ENCODE measurements at regions not wholly inside any gene's neighbourhood (a gene's known extent, or its start where the extent isn't known, plus 50 kb on each side); places are given as distances from the start of the nearest gene placed in this dataset.

DNA sequence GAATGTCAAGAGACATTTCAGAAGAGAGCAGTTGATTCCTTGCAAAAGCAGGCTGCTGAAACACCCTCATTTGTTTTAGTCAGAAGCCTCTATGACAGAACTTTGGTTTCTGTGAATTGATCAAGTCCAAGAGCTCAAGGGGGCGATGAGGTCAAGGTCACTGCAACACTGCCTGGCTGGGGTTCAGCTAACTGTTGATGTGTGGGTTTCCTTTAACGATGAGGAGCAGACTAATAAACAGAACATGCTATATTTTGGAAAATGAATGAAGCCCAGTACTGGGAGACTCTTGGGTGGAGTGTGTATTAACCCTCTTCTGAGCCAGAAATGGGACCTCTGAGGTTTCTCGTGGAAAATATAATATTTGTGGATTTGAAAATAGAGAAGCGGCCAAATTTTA lies 109.3 kb downstream of the ZC3H11B start:
- intact Hi-C loops (cut with DNase I) = loop anchor here in 1 of 4 donors (1.0 kb wide), 1 partner anchor 39 kb away; no protein-coding TSS in a partner anchor
- Histone ChIP-seq H3K4me3 (no peak overlapping the region), H3K27ac (no peak overlapping the region), H3K9me3 (no peaks in the 10 kb centered on the region), H3K36me3 (no peaks in the 10 kb centered on the region), H3K27me3 (no peaks in the 10 kb centered on the region), H3K4me1 (ENCODE audit: insufficient read depth) (no peaks in the 10 kb centered on the region)
- TF ChIP-seq, protein P1, sequence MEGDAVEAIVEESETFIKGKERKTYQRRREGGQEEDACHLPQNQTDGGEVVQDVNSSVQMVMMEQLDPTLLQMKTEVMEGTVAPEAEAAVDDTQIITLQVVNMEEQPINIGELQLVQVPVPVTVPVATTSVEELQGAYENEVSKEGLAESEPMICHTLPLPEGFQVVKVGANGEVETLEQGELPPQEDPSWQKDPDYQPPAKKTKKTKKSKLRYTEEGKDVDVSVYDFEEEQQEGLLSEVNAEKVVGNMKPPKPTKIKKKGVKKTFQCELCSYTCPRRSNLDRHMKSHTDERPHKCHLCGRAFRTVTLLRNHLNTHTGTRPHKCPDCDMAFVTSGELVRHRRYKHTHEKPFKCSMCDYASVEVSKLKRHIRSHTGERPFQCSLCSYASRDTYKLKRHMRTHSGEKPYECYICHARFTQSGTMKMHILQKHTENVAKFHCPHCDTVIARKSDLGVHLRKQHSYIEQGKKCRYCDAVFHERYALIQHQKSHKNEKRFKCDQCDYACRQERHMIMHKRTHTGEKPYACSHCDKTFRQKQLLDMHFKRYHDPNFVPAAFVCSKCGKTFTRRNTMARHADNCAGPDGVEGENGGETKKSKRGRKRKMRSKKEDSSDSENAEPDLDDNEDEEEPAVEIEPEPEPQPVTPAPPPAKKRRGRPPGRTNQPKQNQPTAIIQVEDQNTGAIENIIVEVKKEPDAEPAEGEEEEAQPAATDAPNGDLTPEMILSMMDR (IDR thresholded peaks at IDR 0.05) = no peak
- TF ChIP-seq EP300 (IDR thresholded peaks at IDR 0.05) = no peak
- no peak for TF ChIP-seq POLR2A (IDR thresholded peaks at IDR 0.05)
- WGBS, 3 donors = 52 to 59% (median 57%) methylated on average over 4 of the region's 4 CpGs
- DNase-seq = no peak

DNA sequence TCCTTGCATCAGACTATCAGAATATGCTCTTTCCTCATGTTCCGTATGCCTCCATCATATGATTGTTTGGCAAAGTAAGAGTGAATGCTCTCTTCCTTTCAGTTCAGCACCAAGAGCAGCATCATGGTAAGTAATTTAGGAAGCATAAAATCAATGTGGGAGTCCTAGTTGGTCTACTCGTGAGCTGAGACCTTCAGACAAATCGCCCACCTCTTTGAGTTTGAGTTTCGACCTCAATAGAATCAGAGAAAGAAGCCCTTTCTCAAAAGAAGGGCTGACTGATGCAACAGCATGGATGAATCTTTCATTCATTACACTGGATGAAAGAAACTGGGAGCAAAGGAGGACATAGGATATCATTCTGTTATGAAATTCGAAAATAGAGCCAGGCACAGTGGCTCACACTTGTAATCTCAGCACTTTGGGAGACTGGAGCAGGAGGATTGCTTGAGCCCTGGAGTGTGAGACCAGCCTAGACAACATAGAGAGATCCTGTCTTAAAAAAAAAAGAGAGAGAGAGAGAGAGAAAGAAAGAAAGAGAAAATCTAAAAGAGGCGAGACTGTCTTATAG lies 112.5 kb downstream of the ZC3H11B start:
- TF ChIP-seq EP300 (IDR thresholded peaks at IDR 0.05) (no peak), POLR2A (IDR thresholded peaks at IDR 0.05) (no peak)
- TF ChIP-seq, protein P1 (IDR thresholded peaks at IDR 0.05) = no peak
- no peak overlapping the region for H3K4me3 ChIP-seq
- H3K4me1 ChIP-seq (ENCODE audit: insufficient read depth) = no peaks in the 10 kb centered on the region
- no peak for DNase-seq
- H3K27ac ChIP-seq = no peak overlapping the region
- H3K27me3 ChIP-seq = no peaks in the 10 kb centered on the region
- WGBS, 3 donors = 84 to 93% (median 90%) methylated on average over 6 of the region's 6 CpGs
- intact Hi-C loops (cut with DNase I) = no loop called here
- no peaks in the 10 kb centered on the region for H3K36me3 ChIP-seq
- no peaks in the 10 kb centered on the region for H3K9me3 ChIP-seq

DNA sequence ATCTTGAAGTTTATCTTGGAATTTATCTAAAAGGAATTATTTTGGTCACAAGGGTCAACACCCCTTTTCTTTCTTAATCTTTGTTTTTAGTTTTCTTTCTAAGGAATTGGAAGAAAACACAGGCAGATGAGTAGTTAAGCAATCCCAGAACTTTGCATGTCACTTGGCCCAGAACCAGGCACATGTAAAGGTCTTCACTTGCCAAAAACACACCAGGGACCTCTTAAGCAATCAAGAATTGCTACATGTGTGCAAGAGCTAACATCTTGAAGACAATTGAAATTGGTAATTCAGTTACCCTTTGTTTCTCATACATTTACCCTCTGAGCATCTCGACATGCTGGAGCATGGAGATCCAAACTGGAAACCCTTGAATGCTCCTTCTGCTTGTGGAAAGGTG lies 114.2 kb downstream of the ZC3H11B start:
- TF ChIP-seq EP300 (IDR thresholded peaks at IDR 0.05) (no peak), POLR2A (IDR thresholded peaks at IDR 0.05) (no peak)
- TF ChIP-seq, protein P1 (IDR thresholded peaks at IDR 0.05) = no peak
- WGBS, 3 donors = 93 to 95% (median 93%) methylated on average over 1 of the region's 1 CpG
- Histone ChIP-seq H3K27ac (no peak overlapping the region), H3K9me3 (no peaks in the 10 kb centered on the region), H3K4me3 (no peak overlapping the region), H3K36me3 (no peaks in the 10 kb centered on the region), H3K4me1 (ENCODE audit: insufficient read depth) (no peaks in the 10 kb centered on the region), H3K27me3 (no peaks in the 10 kb centered on the region)
- intact Hi-C loops (cut with DNase I) = no loop called here
- DNase-seq = peak in 1 of 5 donors; percentile 22

DNA sequence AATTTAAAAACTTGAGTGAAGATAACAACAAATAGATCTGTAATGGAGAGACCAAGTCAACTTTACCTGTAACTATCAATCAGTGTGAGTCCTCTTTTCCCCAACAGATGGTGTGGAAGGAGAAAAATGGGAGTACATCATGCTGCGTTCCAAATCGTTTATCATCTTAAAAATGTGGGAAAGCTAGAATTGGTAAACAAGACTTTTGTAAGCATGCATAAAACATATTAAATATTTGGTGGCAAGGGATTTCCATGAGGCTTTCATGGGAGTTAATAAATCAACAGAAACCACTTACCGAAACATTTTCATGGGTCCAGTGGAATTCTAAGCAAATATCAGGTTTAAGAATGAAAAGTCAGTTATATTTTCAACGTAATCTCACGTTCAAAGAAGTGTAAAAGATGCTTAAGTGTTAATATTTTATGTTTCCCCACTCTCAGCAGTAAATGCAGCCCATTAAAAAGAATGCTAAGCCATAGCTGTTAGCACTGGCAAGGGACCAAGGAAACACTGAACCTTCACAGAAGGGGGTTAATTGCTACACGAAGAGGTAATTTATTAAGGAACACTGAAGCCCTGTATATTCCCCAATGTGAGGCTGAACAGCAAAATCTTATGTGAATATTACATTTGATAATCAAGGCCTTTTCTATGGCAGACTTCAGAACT lies 117.0 kb downstream of the ZC3H11B start:
- no peak overlapping the region for H3K4me3 ChIP-seq
- no peaks in the 10 kb centered on the region for H3K9me3 ChIP-seq
- WGBS, 3 donors = 34 to 44% (median 36%) methylated on average over 6 of the region's 6 CpGs
- TF ChIP-seq, protein P1 (IDR thresholded peaks at IDR 0.05) = no peak
- no peak for TF ChIP-seq POLR2A (IDR thresholded peaks at IDR 0.05)
- TF ChIP-seq EP300 (IDR thresholded peaks at IDR 0.05) = no peak
- no peaks in the 10 kb centered on the region for H3K27me3 ChIP-seq
- no peak overlapping the region for H3K27ac ChIP-seq
- no peaks in the 10 kb centered on the region for H3K36me3 ChIP-seq
- intact Hi-C loops (cut with DNase I) = no loop called here
- H3K4me1 ChIP-seq (ENCODE audit: insufficient read depth) = no peaks in the 10 kb centered on the region
- no peak for DNase-seq
